Stimulated activated naive CD4-positive, alpha-beta T cell (primary cell): ENCODE measurements at regions not wholly inside any gene's neighbourhood (a gene's known extent, or its start where the extent isn't known, plus 50 kb on each side); places are given as distances from the start of the nearest gene placed in this dataset.

Experiments used
- DNase-seq, 6 experiments: peaks; one replicate each; lab custom pipeline; 2025; lab: John Stamatoyannopoulos, UW

DNA sequence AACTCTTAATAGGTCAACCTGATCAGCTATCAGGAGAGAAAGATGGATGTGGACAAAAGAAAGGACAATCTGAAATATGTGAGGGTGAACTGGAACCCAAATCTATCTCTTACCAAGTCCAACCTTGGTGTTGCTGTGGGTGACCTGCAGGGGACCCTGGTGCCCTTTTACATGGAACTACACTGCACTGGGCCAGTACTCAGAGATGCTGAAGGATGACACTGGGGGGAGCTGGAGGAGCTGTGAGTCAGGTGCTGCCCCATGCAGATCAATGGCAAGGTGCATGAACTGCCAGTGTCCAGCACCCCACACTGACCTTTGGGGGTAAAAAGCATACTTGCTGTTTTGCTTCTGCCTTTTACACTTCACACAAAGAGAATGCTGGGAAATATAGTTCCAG, 55.6 kb upstream of the TBC1D5 start:
- DNase-seq, result no peak

GRCh38 chr3:17795711-17796110, 53.3 kb upstream of the TBC1D5 start:
- DNase-seq, result no peak

GRCh38 chr3:17795280-17795679, 52.8 kb upstream of the TBC1D5 start:
- no peak for DNase-seq

DNA sequence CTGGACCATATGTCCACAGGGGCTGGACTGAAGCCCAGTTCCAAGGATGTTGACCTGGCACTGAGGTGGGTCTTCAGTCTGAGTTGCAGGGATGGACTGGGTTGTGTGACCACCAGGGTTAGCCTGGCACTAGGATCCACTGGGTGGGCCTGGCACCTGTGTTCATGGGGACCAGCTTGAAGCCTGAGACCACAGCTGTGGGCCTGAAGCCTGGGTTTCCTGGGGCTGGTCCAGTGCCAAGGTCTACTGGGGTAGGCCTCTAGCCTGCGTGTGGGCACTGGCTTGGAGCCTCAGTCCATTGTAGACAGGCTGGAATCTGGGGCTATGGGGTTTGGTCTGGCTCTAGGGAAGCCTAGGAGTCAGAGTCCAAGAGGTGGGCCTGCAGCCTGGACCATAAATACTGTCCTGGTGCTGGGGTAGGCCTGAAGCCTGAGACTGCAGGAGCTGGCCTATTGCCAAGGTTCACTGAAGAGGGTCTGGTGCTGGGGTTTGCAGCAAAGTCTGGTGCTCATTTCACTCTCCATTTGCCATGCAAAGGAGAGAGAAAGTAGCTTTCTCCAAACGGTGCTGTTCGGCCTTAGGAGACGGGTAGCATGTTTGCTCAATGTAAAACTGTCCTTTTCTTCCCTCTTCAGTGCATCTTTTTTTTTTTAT, 51.2 kb upstream of the TBC1D5 start:
- DNase-seq, result no peak
